Fibroblast of lung (primary cell): ENCODE measurements at regions not wholly inside any gene's neighbourhood (a gene's known extent, or its start where the extent isn't known, plus 50 kb on each side); places are given as distances from the start of the nearest gene placed in this dataset.

Experiments used
- DNase-seq, 2 donors: peaks; one replicate each; pipeline versions ENCODE4 v3.0.0 to v3.0.0-alpha.2; 2010; ENCODE audit warnings: low read depth in 2 of 2
- H2AFZ ChIP-seq: 2 replicates; pipeline ENCODE4 v1.5.1; 2012; ENCODE audit warnings: low read length, control low read depth, inconsistent platforms
- H3K27ac ChIP-seq: 2 replicates; pipeline ENCODE4 v1.5.1; 2011; ENCODE audit warnings: low read length, control low read depth; ENCODE audit not compliant: insufficient read depth
- H3K27me3 ChIP-seq: 2 replicates; pipeline ENCODE4 v1.5.1; 2011; ENCODE audit warnings: mild to moderate bottlenecking, low read length; ENCODE audit not compliant: control insufficient read depth, insufficient read depth
- H3K36me3 ChIP-seq: 2 replicates; pipeline ENCODE4 v1.5.1; 2011; ENCODE audit warnings: low read length; ENCODE audit not compliant: control insufficient read depth, insufficient read depth
- H3K4me1 ChIP-seq: 2 replicates; pipeline ENCODE4 v1.5.1; 2011; ENCODE audit warnings: low read length; ENCODE audit not compliant: control insufficient read depth, insufficient read depth; ENCODE audit errors: extremely low read depth
- H3K4me2 ChIP-seq: 2 replicates; pipeline ENCODE4 v1.5.1; 2011; ENCODE audit warnings: low read length, control low read depth; ENCODE audit not compliant: insufficient read depth; ENCODE audit errors: extremely low read depth
- H3K4me3 ChIP-seq, 4 experiments: fragments of 200-600 bp in 1 of 4; sonication (generic) in 1 of 4; replicated peaks in 1 of 4; 2 replicates each; pipeline ENCODE4 v1.5.1; 2011 to 2016; ENCODE audit warnings: low read length in 4 of 4, low read depth in 3 of 4, mild to moderate bottlenecking in 3 of 4, control low read depth in 2 of 4, inconsistent platforms in 1 of 4, mixed read lengths in 1 of 4; ENCODE audit not compliant: insufficient read depth in 1 of 4; ENCODE audit errors: control extremely low read depth in 1 of 4
- H3K79me2 ChIP-seq: 2 replicates; pipeline ENCODE4 v1.5.1; 2012; ENCODE audit warnings: mild to moderate bottlenecking, low read length, inconsistent platforms; ENCODE audit not compliant: control insufficient read depth, insufficient read depth
- H3K9ac ChIP-seq: 2 replicates; pipeline ENCODE4 v1.5.1; 2011; ENCODE audit warnings: mild to moderate bottlenecking, low read length, control low read depth; ENCODE audit not compliant: insufficient read depth
- H3K9me3 ChIP-seq: 2 replicates; pipeline ENCODE4 v1.5.1; 2012; ENCODE audit warnings: low read depth, low read length; ENCODE audit not compliant: control insufficient read depth, insufficient read depth
- H4K20me1 ChIP-seq: 2 replicates; pipeline ENCODE4 v1.5.1; 2011; ENCODE audit warnings: low read length; ENCODE audit not compliant: control insufficient read depth, insufficient read depth; ENCODE audit errors: extremely low read depth
- EZH2 ChIP-seq: IDR thresholded peaks from 2 replicates; pipeline ENCODE4 v1.5.1; 2012; ENCODE audit warnings: low read length, control low read depth, mild to moderate bottlenecking; ENCODE audit errors: missing control alignments
- TF ChIP-seq, protein P1 (sequence below), 2 donors: IDR thresholded peaks in 1 of 2; conservative IDR thresholded peaks in 1 of 2; 1 replicate in 1 of 2; 2 replicates in 1 of 2; pipeline ENCODE4 v1.5.1; 2011 to 2012; ENCODE audit warnings: low read length in 2 of 2, control low read depth in 1 of 2, inconsistent platforms in 1 of 2, low read depth in 1 of 2, mild to moderate bottlenecking in 1 of 2

DNA sequence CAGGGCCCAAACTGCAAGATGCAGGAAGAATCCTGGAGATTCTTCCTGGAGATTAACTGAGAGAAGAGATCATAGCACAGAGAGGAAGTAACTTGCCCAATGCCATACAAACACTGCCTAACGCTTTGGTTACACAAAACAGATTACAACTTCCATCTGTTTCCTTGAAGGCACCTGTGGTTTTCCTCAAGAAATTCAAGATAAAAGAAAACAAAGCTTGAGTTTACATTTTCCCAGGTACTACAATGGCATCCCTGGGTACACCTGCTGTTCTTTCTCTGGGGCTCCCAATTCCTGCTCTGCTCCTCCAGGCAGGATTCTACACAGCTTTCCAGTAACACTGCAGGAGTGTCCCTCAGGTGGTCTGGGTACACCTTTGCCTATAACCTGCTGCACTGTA lies 781.9 kb upstream of the ID2 start:
- no peaks in the 10 kb centered on the region for H3K36me3 ChIP-seq
- H3K27ac ChIP-seq = no peak overlapping the region
- no peaks in the 10 kb centered on the region for H3K4me1 ChIP-seq
- no peaks in the 10 kb centered on the region for H4K20me1 ChIP-seq
- H2AFZ ChIP-seq = no peak overlapping the region
- no peaks in the 10 kb centered on the region for H3K9me3 ChIP-seq
- no peak overlapping the region for H3K9ac ChIP-seq
- no peak overlapping the region for H3K4me2 ChIP-seq
- no peaks in the 10 kb centered on the region for H3K27me3 ChIP-seq
- no peaks in the 10 kb centered on the region for H3K79me2 ChIP-seq
- TF ChIP-seq, protein P1, sequence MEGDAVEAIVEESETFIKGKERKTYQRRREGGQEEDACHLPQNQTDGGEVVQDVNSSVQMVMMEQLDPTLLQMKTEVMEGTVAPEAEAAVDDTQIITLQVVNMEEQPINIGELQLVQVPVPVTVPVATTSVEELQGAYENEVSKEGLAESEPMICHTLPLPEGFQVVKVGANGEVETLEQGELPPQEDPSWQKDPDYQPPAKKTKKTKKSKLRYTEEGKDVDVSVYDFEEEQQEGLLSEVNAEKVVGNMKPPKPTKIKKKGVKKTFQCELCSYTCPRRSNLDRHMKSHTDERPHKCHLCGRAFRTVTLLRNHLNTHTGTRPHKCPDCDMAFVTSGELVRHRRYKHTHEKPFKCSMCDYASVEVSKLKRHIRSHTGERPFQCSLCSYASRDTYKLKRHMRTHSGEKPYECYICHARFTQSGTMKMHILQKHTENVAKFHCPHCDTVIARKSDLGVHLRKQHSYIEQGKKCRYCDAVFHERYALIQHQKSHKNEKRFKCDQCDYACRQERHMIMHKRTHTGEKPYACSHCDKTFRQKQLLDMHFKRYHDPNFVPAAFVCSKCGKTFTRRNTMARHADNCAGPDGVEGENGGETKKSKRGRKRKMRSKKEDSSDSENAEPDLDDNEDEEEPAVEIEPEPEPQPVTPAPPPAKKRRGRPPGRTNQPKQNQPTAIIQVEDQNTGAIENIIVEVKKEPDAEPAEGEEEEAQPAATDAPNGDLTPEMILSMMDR (conservative IDR thresholded peaks at IDR 0.05 in 1 of 2, IDR thresholded peaks at IDR 0.05 in 1 of 2; ENCODE audit: low read depth in 1 of 2, low read length in 2 of 2) = no peak
- no peak for TF ChIP-seq EZH2
- no peak overlapping the region for H3K4me3 ChIP-seq
- DNase-seq = no peak

DNA sequence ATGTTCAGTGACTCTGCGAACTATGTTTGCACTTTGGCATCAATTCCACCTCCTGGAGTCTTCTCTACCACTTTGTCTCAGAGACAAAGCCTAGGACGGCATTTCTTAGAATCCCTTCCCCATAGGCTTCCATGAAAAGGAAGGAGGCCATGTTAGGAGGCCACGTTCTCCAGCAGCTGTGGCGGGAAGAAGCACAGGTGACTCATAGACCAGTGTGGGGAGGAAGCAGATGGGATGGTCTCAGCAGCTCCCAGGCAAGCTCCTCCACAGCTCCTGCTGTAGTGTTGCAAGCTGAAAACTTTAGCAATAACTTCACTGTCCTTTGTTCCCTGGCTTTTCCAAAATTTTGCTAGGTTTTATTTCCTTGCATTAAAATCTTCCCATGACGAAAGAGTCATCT lies 781.3 kb upstream of the ID2 start:
- Histone ChIP-seq H3K27me3 (no peaks in the 10 kb centered on the region), H3K4me1 (no peaks in the 10 kb centered on the region), H3K4me2 (no peak overlapping the region), H2AFZ (no peak overlapping the region), H3K27ac (no peak overlapping the region), H3K79me2 (no peaks in the 10 kb centered on the region), H3K4me3 (no peak overlapping the region), H4K20me1 (no peaks in the 10 kb centered on the region), H3K9me3 (no peaks in the 10 kb centered on the region), H3K36me3 (no peaks in the 10 kb centered on the region), H3K9ac (no peak overlapping the region)
- TF ChIP-seq, protein P1 (conservative IDR thresholded peaks at IDR 0.05 in 1 of 2, IDR thresholded peaks at IDR 0.05 in 1 of 2; ENCODE audit: low read depth in 1 of 2, low read length in 2 of 2) = no peak
- TF ChIP-seq EZH2 = no peak
- DNase-seq = peak in 1 of 2 donors; percentile 6

DNA sequence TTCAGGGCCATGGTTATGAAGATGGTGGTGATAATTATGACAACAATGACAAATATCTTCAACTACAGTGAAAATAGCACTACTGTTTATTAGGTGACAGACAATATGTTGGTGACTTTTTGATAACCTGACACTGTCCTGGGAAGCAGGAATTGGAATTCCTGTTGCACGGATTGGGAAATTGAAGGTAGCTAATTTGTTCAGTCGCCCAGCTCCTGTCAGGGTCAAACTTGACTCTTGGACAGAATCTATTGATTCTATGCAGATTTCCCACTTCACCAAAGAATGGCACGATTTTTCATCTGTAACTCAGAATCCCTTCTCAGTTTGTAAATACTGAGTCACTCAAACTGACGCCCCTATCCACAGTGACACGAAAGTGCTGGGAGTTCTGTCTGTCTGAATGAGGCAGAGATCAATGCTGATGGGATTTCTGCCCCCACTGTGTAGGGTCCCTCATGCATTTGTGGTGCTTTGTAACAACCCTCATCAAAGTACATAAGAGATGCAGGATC lies 779.5 kb upstream of the ID2 start:
- H3K9me3 ChIP-seq = no peaks in the 10 kb centered on the region
- H3K36me3 ChIP-seq = no peaks in the 10 kb centered on the region
- H3K4me1 ChIP-seq = no peaks in the 10 kb centered on the region
- no peak overlapping the region for H3K4me3 ChIP-seq
- no peaks in the 10 kb centered on the region for H4K20me1 ChIP-seq
- H3K9ac ChIP-seq = no peak overlapping the region
- no peak overlapping the region for H3K27ac ChIP-seq
- H3K4me2 ChIP-seq = no peak overlapping the region
- TF ChIP-seq, protein P1 (conservative IDR thresholded peaks at IDR 0.05 in 1 of 2, IDR thresholded peaks at IDR 0.05 in 1 of 2; ENCODE audit: low read depth in 1 of 2, low read length in 2 of 2) = no peak
- TF ChIP-seq EZH2 = no peak
- no peak for DNase-seq
- no peaks in the 10 kb centered on the region for H3K79me2 ChIP-seq
- no peak overlapping the region for H2AFZ ChIP-seq
- H3K27me3 ChIP-seq = no peaks in the 10 kb centered on the region
